Naive B cell (primary cell): ENCODE measurements at regions not wholly inside any gene's neighbourhood (a gene's known extent, or its start where the extent isn't known, plus 50 kb on each side); places are given as distances from the start of the nearest gene placed in this dataset.

ENCODE experiments used
- ATAC-seq, 2 donors: fragments of 150-1000 bp; cut with Tn5 transposase; 2 replicates each; pipeline ENCODE4 v1.10.0; 2021; ENCODE audit warnings: low read depth in 2 of 2, mild to moderate bottlenecking in 2 of 2, moderate library complexity in 2 of 2
- DNase-seq: peaks from one replicate; pipeline ENCODE4 v3.0.0; 2022
- H3K27ac Mint-ChIP-seq, 6 donors: one replicate each; pipeline ENCODE4 v1.8.0; 2020 to 2022; ENCODE audit warnings: mild to moderate bottlenecking in 6 of 6, mixed read lengths in 6 of 6, moderate library complexity in 5 of 6, inconsistent platforms in 2 of 6
- H3K27me3 Mint-ChIP-seq, 3 donors: one replicate each; pipeline ENCODE4 v1.8.0; 2021 to 2022; ENCODE audit warnings: mixed read lengths in 3 of 3, mild to moderate bottlenecking in 1 of 3
- H3K36me3 Mint-ChIP-seq, 2 donors: one replicate each; pipeline ENCODE4 v1.8.0; 2020 to 2022; ENCODE audit warnings: mixed read lengths in 2 of 2, inconsistent platforms in 1 of 2, mild to moderate bottlenecking in 1 of 2
- H3K4me1 Mint-ChIP-seq, 3 donors: one replicate each; pipeline ENCODE4 v1.8.0; 2020 to 2022; ENCODE audit warnings: mixed read lengths in 3 of 3, inconsistent platforms in 1 of 3, mild to moderate bottlenecking in 1 of 3, moderate library complexity in 1 of 3
- H3K4me3 Mint-ChIP-seq, 8 donors: one replicate each; pipeline ENCODE4 v1.8.0; 2020 to 2022; ENCODE audit warnings: mild to moderate bottlenecking in 8 of 8, mixed read lengths in 8 of 8, moderate library complexity in 8 of 8, inconsistent platforms in 2 of 8
- H3K9me3 Mint-ChIP-seq, 7 donors: one replicate each; pipeline ENCODE4 v1.8.0; 2020 to 2022; ENCODE audit warnings: mixed read lengths in 7 of 7, mild to moderate bottlenecking in 5 of 7, inconsistent platforms in 2 of 7, moderate library complexity in 1 of 7

GRCh38 chr21:45351061-45351460 is 53.9 kb upstream of the COL18A1 start:
- Mint-ChIP-seq H3K36me3 (no peaks in the 10 kb centered on the region), H3K27me3 (peaks cover 17 to 35% (median 27%) of the 10 kb centered on the region in 3 donors), H3K4me3 (no peak overlapping the region), H3K4me1 (peaks cover 3 to 8% (median 6%) of the 10 kb centered on the region in 3 donors), H3K27ac (no peak overlapping the region), H3K9me3 (peaks cover 0 to 1% (median 0%) of the 10 kb centered on the region in 7 donors)
- ATAC-seq: no peak
- no peak for DNase-seq

GRCh38 chr21:45351526-45352275 is 53.3 kb upstream of the COL18A1 start:
- peaks cover 0 to 1% (median 0%) of the 10 kb centered on the region in 7 donors for H3K9me3 Mint-ChIP-seq
- H3K4me1 Mint-ChIP-seq: peaks cover 3 to 8% (median 6%) of the 10 kb centered on the region in 3 donors
- no peak overlapping the region for H3K27ac Mint-ChIP-seq
- no peak overlapping the region for H3K4me3 Mint-ChIP-seq
- ATAC-seq: no peak
- H3K36me3 Mint-ChIP-seq: no peaks in the 10 kb centered on the region
- DNase-seq: no peak
- H3K27me3 Mint-ChIP-seq: peaks cover 23 to 40% (median 33%) of the 10 kb centered on the region in 3 donors

- Mint-ChIP-seq H3K27ac (no peak overlapping the region), H3K4me3 (no peak overlapping the region), H3K36me3 (no peaks in the 10 kb centered on the region), H3K9me3 (peaks cover 0 to 1% (median 0%) of the 10 kb centered on the region in 7 donors), H3K4me1 (peaks cover 3 to 8% (median 6%) of the 10 kb centered on the region in 3 donors), H3K27me3 (peaks cover 26 to 47% (median 43%) of the 10 kb centered on the region in 3 donors)
- no peak for DNase-seq
- no peak for ATAC-seq
Observed at GRCh38 chr21:45352621-45353139, 52.3 kb upstream of the COL18A1 start.

- Mint-ChIP-seq H3K4me1 (peaks cover 3 to 8% (median 6%) of the 10 kb centered on the region in 3 donors), H3K36me3 (no peaks in the 10 kb centered on the region), H3K27me3 (peaks cover 26 to 48% (median 47%) of the 10 kb centered on the region in 3 donors), H3K27ac (no peak overlapping the region), H3K4me3 (no peak overlapping the region), H3K9me3 (peaks cover 0 to 1% (median 0%) of the 10 kb centered on the region in 7 donors)
- ATAC-seq (no peak), DNase-seq (no peak)
Observed at GRCh38 chr21:45353200-45353599, 51.8 kb upstream of the COL18A1 start.

DNA sequence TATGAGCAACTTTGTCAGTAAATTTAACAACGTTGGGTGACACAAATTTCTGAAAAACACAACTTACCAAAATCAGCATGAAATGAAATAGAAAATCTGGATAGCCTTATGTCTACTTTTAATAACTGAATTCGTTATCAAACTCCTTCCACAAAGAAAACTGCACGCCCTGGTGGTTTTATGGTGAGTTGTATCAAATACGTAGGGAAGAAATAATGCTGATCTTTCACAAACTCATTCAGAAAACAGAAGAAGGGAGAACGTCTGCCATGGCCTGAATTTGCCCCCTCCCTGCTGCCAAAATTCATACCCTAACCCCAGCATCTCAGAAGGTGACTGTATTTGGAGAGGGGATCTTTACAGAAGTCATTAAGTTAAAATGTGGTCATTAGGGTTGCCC is 50.0 kb upstream of the COL18A1 start:
- Mint-ChIP-seq H3K27ac (no peak overlapping the region), H3K9me3 (peaks cover 0 to 1% (median 0%) of the 10 kb centered on the region in 7 donors), H3K27me3 (peaks cover 26 to 55% (median 54%) of the 10 kb centered on the region in 3 donors), H3K36me3 (no peaks in the 10 kb centered on the region), H3K4me1 (peaks cover 3 to 8% (median 6%) of the 10 kb centered on the region in 3 donors), H3K4me3 (no peak overlapping the region)
- DNase-seq (no peak), ATAC-seq (no peak)
